MG63 (cell line): ENCODE measurements at regions not wholly inside any gene's neighbourhood (a gene's known extent, or its start where the extent isn't known, plus 50 kb on each side); places are given as distances from the start of the nearest gene placed in this dataset.

Experiments
- DNase-seq: peaks from one replicate; pipeline ENCODE4 v3.0.0-alpha.2; 2020
- H3K27me3 ChIP-seq: fragments of 250-450 bp; sonication (Bioruptor Pico); 2 replicates; pipeline ENCODE4 v1.5.1; 2020; ENCODE audit warnings: mild to moderate bottlenecking, moderate library complexity
- H3K36me3 ChIP-seq: fragments of 250-450 bp; sonication (Bioruptor Pico); 2 replicates; pipeline ENCODE4 v1.5.1; 2020; ENCODE audit warnings: mild to moderate bottlenecking, moderate library complexity
- H3K4me3 ChIP-seq: fragments of 250-450 bp; sonication (Bioruptor Pico); 2 replicates; pipeline ENCODE4 v1.5.1; 2020; ENCODE audit warnings: mild to moderate bottlenecking, moderate library complexity
- H3K9me3 ChIP-seq: fragments of 250-450 bp; sonication (Bioruptor Pico); 2 replicates; pipeline ENCODE4 v1.5.1; 2020; ENCODE audit warnings: mild to moderate bottlenecking, moderate library complexity

DNA sequence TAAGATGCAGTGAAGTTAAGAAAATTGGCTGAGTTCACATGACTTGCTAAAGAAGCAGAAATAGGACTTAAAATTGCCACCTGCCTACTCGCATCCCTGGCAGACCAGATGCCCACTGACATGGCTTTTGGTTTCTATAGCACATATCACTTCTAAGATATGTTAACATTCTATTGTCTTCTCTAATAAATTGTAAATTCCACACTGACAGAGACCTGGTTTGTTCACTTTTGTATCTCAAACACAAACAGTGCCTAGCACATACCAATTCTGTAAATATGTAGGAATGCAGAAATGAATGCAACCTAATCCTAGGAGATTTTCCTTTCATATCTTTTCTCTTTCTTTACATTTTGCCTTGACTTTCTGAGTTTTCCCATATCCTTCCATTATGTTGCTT lies 1047.6 kb downstream of the AACS start:
- Histone ChIP-seq H3K4me3 (no peak overlapping the region), H3K9me3 (no peaks in the 10 kb centered on the region), H3K36me3 (no peaks in the 10 kb centered on the region), H3K27me3 (no peaks in the 10 kb centered on the region)
- DNase-seq: no peak

GRCh38 chr12:126114441-126114840 lies 1049.2 kb downstream of the AACS start:
- no peak for DNase-seq
- no peak overlapping the region for H3K4me3 ChIP-seq
- no peaks in the 10 kb centered on the region for H3K9me3 ChIP-seq
- no peaks in the 10 kb centered on the region for H3K36me3 ChIP-seq
- H3K27me3 ChIP-seq: no peaks in the 10 kb centered on the region

DNA sequence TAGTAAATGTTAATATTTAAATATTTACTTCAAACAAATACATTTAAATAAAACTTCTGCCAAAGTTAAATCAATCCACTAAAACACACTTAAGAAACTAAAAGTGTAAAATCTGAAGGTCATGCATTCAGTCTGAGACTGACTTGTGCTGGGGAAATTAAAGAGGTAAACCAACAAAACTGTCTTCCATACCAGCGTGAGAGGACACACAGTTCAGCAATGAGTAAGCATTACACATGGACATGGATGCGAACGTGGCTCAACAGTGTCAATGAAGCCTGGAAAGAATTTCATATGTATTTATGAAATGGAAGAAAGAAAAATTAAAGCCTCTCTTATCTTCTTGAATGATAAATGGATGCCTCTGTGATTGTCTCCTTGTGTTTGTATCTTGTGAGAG lies 1052.3 kb downstream of the AACS start:
- no peaks in the 10 kb centered on the region for H3K27me3 ChIP-seq
- no peak for DNase-seq
- no peak overlapping the region for H3K4me3 ChIP-seq
- H3K9me3 ChIP-seq: no peaks in the 10 kb centered on the region
- no peaks in the 10 kb centered on the region for H3K36me3 ChIP-seq

- no peaks in the 10 kb centered on the region for H3K36me3 ChIP-seq
- no peaks in the 10 kb centered on the region for H3K27me3 ChIP-seq
- peaks cover 13% of the 10 kb centered on the region for H3K9me3 ChIP-seq
- DNase-seq: no peak
- no peak overlapping the region for H3K4me3 ChIP-seq
Observed at GRCh38 chr12:126139355-126139754, 1074.1 kb downstream of the AACS start.

GRCh38 chr12:126144603-126145002 lies 1079.4 kb downstream of the AACS start:
- no peak overlapping the region for H3K4me3 ChIP-seq
- no peaks in the 10 kb centered on the region for H3K9me3 ChIP-seq
- DNase-seq: no peak
- no peaks in the 10 kb centered on the region for H3K27me3 ChIP-seq
- no peaks in the 10 kb centered on the region for H3K36me3 ChIP-seq

DNA sequence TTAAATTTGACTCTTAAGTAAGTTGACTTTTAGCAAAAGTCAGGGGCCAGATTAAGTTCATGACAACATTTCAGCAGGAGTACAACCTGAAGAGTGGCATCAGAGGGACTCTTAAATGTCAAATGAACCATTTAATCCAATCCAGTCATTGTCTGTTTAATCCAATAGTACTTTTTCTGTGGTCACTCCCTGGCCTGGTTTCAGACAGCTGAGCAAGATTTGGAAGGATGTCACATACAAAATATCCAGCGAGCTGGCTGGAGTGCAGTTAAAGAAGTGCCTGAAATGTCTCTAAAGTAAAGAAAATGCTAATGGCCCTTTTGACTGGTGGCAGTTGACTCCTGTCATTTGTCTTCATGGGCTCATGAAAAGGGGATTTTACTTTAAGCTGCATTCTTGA lies 1082.1 kb downstream of the AACS start:
- Histone ChIP-seq H3K36me3 (no peaks in the 10 kb centered on the region), H3K4me3 (no peak overlapping the region), H3K27me3 (no peaks in the 10 kb centered on the region), H3K9me3 (no peaks in the 10 kb centered on the region)
- no peak for DNase-seq

- Histone ChIP-seq H3K9me3 (no peaks in the 10 kb centered on the region), H3K27me3 (no peaks in the 10 kb centered on the region), H3K4me3 (no peak overlapping the region), H3K36me3 (no peaks in the 10 kb centered on the region)
- peak; percentile 17 for DNase-seq
Observed at GRCh38 chr12:126156806-126157574, 1091.8 kb downstream of the AACS start.

- H3K27me3 ChIP-seq: no peaks in the 10 kb centered on the region
- no peak for DNase-seq
- no peak overlapping the region for H3K4me3 ChIP-seq
Observed at GRCh38 chr12:126157575-126157966, 1092.3 kb downstream of the AACS start.

DNA sequence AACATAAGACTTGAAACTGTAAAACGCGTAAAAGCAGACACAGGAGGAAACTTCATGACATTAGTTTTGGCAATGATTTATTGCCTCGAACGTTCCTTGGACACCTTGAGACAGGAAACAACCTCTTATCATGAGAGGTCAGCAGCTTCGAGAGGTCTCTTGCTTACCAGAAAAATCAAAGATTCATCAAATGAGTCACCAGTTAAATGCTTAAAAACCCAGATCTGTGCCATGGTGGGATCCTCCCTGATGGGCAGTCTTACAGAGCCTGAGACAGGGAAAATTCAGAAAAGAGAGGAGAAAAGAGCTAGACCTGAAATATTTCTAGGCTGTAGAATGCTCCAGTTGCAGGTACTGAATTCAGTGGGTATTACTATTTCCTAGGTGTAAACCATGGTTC lies 1093.9 kb downstream of the AACS start:
- Histone ChIP-seq H3K9me3 (no peaks in the 10 kb centered on the region), H3K27me3 (no peaks in the 10 kb centered on the region), H3K36me3 (no peaks in the 10 kb centered on the region), H3K4me3 (no peak overlapping the region)
- DNase-seq: no peak

More at GRCh38 chr12:126157575-126157966, 1092.3 kb downstream of the AACS start:
- H3K9me3 ChIP-seq: no peaks in the 10 kb centered on the region
- H3K36me3 ChIP-seq: no peaks in the 10 kb centered on the region

- Histone ChIP-seq H3K27me3 (no peaks in the 10 kb centered on the region), H3K36me3 (no peaks in the 10 kb centered on the region), H3K4me3 (no peak overlapping the region), H3K9me3 (no peaks in the 10 kb centered on the region)
- no peak for DNase-seq
Observed at GRCh38 chr12:126160912-126161311, 1095.7 kb downstream of the AACS start.

GRCh38 chr12:126163984-126164383 lies 1098.7 kb downstream of the AACS start:
- H3K27me3 ChIP-seq: no peaks in the 10 kb centered on the region

DNA sequence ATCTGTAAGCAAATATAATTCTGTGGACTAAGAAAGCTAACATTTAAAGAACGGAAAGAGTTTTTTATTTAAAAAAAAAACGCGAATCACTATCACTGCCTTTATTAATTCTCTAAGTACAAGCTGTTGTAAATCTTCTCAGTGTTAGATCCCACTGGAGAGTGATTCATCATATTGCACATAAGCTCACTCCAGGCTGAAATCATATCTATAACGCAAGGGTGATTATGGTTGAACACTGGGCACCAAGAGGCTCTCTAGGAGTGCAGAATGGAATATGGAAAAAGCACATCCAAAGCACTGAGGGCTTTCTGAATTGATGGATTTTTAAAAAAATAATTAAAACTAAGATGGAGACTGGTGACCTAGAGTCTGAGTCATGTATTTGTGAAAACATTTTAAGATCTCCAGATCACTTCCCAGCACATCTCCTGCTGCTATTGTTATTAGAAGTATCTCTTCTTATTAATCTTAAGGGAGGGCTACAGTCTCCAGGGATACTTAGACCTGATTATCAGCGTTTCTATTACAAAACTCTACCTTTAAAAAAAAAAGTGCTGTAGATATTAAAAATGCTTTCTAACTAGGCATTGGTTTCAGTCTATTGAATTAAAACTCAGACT lies 1106.8 kb downstream of the AACS start:
- no peaks in the 10 kb centered on the region for H3K27me3 ChIP-seq
- no peaks in the 10 kb centered on the region for H3K9me3 ChIP-seq
- H3K36me3 ChIP-seq: no peaks in the 10 kb centered on the region
- H3K4me3 ChIP-seq: no peak overlapping the region
- no peak for DNase-seq

More at GRCh38 chr12:126163984-126164383, 1098.7 kb downstream of the AACS start:
- no peak overlapping the region for H3K4me3 ChIP-seq
- H3K9me3 ChIP-seq: no peaks in the 10 kb centered on the region
- H3K36me3 ChIP-seq: no peaks in the 10 kb centered on the region
- DNase-seq: no peak

DNA sequence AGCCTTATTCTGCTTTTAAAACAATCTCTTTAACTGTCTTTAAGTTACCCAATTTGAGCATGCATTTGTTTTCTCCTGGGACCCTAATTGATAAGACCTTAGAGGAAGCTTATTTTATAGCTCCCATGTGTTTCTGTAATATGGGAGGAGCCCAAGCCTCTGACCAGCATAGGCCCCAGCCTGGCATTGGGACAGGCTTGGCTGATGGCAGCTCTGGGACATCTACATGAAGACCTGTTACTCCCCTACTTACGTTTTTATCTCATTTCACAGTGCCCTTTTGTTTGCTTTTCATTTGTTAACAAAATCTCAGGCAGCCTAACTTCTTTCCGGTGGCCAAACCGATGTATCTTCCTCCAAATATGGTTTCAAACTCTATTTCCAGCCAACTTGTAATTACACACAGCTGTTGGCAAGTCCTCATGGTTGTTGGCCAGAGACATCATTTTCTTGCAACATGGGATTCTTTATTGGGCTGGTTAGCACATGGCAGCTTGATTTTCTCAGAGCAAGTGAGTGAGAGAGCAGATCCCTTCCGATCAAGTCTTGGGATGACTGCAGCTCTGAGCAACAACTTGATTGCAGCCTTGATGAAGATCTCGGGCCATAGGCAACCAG lies 1117.5 kb downstream of the AACS start:
- peak; percentile 59 for DNase-seq
- no peaks in the 10 kb centered on the region for H3K9me3 ChIP-seq
- no peak overlapping the region for H3K4me3 ChIP-seq
- no peaks in the 10 kb centered on the region for H3K27me3 ChIP-seq
- no peaks in the 10 kb centered on the region for H3K36me3 ChIP-seq

- no peak for DNase-seq
- H3K4me3 ChIP-seq: no peak overlapping the region
- no peaks in the 10 kb centered on the region for H3K27me3 ChIP-seq
- H3K36me3 ChIP-seq: no peaks in the 10 kb centered on the region
- H3K9me3 ChIP-seq: no peaks in the 10 kb centered on the region
Observed at GRCh38 chr12:126185025-126185424, 1119.8 kb downstream of the AACS start.

- Histone ChIP-seq H3K36me3 (no peaks in the 10 kb centered on the region), H3K9me3 (no peaks in the 10 kb centered on the region), H3K27me3 (no peaks in the 10 kb centered on the region), H3K4me3 (no peak overlapping the region)
- no peak for DNase-seq
Observed at GRCh38 chr12:126189856-126190255, 1124.6 kb downstream of the AACS start.

- DNase-seq: peak; percentile 42
- Histone ChIP-seq H3K4me3 (peak overlapping the region; percentile 31), H3K36me3 (no peaks in the 10 kb centered on the region), H3K9me3 (no peaks in the 10 kb centered on the region), H3K27me3 (no peaks in the 10 kb centered on the region)
Observed at GRCh38 chr12:126191031-126191891, 1126.0 kb downstream of the AACS start.

- Histone ChIP-seq H3K4me3 (no peak overlapping the region), H3K27me3 (no peaks in the 10 kb centered on the region), H3K36me3 (no peaks in the 10 kb centered on the region), H3K9me3 (no peaks in the 10 kb centered on the region)
- no peak for DNase-seq
Observed at GRCh38 chr12:126191949-126192348, 1126.7 kb downstream of the AACS start.
